HepG2 (cell line): ENCODE measurements at regions not wholly inside any gene's neighbourhood (a gene's known extent, or its start where the extent isn't known, plus 50 kb on each side); places are given as distances from the start of the nearest gene placed in this dataset.

Experiments
- ATAC-seq: fragments of 200-7000 bp; cut with Tn5 transposase; 3 replicates; pipeline ENCODE4 v1.9.1; 2020; ENCODE audit warnings: mild to moderate bottlenecking, moderate library complexity
- BruUV-seq: library from RNA; stranded (reverse); fragments of 400-500 nt; replicated peaks from 2 replicates; lab custom pipeline; 2021; lab: Mats Ljungman, UMichigan
- CTCF ChIA-PET: fragments of 300-600 bp; formaldehyde crosslinking; extraction: SDS; loops from one replicate; lab custom pipeline; 2021; ENCODE audit warnings: low total read pairs, inconsistent platforms, low intra/inter-chr PET ratio; lab: Yijun Ruan, JAX
- POLR2A ChIA-PET: fragments of 350-600 bp; sonication (Branson Sonifier 250); formaldehyde crosslinking; loops from one replicate; lab custom pipeline; 2020; ENCODE audit warnings: antibody characterized with exemption, inconsistent platforms; lab: Yijun Ruan, JAX
- DNase-seq: peaks from one replicate; pipeline ENCODE4 v3.0.0-alpha.2; 2015; ENCODE audit warnings: low spot score
- FAIRE-seq: peaks from 3 replicates; lab custom pipeline; 2011; peaks lifted over from hg19 to GRCh38; lab: Jason Lieb, UNC
- H2AFZ ChIP-seq: one replicate; pipeline ENCODE4 v1.6.1; 2011; ENCODE audit warnings: low read length, inconsistent platforms
- H3K27ac ChIP-seq: fragments of 300-600 bp; 3 replicates; pipeline ENCODE4 v1.8.0; 2011; ENCODE audit warnings: mixed run types, mild to moderate bottlenecking, mixed read lengths, low read length, inconsistent platforms; ENCODE audit not compliant: insufficient read depth; ENCODE audit errors: extremely low read length
- H3K27me3 ChIP-seq, 2 experiments: fragments of 200-600 bp in 1 of 2; 2 replicates in 1 of 2; 3 replicates in 1 of 2; pipeline versions ENCODE4 v1.6.0 to v1.8.0; 2011; ENCODE audit warnings: low read length in 2 of 2, mild to moderate bottlenecking in 2 of 2, moderate library complexity in 2 of 2, inconsistent platforms in 1 of 2; ENCODE audit not compliant: insufficient read depth in 2 of 2, control insufficient read depth in 1 of 2
- H3K36me3 ChIP-seq, 2 experiments: fragments of 200-600 bp in 1 of 2; replicated peaks in 1 of 2; 2 replicates in 1 of 2; 3 replicates in 1 of 2; pipeline versions ENCODE4 v1.5.1 to v1.8.0; 2011; ENCODE audit warnings: low read length in 2 of 2, inconsistent platforms in 1 of 2; ENCODE audit not compliant: insufficient read depth in 2 of 2, control insufficient read depth in 1 of 2
- H3K4me1 ChIP-seq: 2 replicates; pipeline ENCODE4 v1.5.1; 2012; ENCODE audit warnings: low read length, inconsistent platforms; ENCODE audit not compliant: insufficient read depth
- H3K4me2 ChIP-seq: 2 replicates; pipeline ENCODE4 v1.6.0; 2011; ENCODE audit warnings: low read depth, low read length, inconsistent platforms
- H3K4me3 ChIP-seq, 3 experiments: fragments of 200-600 bp in 1 of 3; sonication (generic), shearing (Covaris generic) in 1 of 3; replicated peaks in 1 of 3; 2 replicates each; pipeline ENCODE4 v1.5.1; 2011 to 2016; ENCODE audit warnings: low read length in 3 of 3, inconsistent platforms in 2 of 3, low read depth in 2 of 3, mild to moderate bottlenecking in 2 of 3, control low read depth in 1 of 3, mixed read lengths in 1 of 3; ENCODE audit not compliant: insufficient read depth in 1 of 3
- H3K79me2 ChIP-seq: one replicate; pipeline ENCODE4 v1.6.1; 2011; ENCODE audit warnings: low read length, inconsistent platforms; ENCODE audit not compliant: insufficient read depth
- H3K9ac ChIP-seq: 2 replicates; pipeline ENCODE4 v1.6.0; 2011; ENCODE audit warnings: mild to moderate bottlenecking, low read depth, low read length, inconsistent platforms; ENCODE audit not compliant: insufficient read depth
- H3K9me3 ChIP-seq: 2 replicates; pipeline ENCODE4 v1.5.1; 2012; ENCODE audit warnings: mild to moderate bottlenecking, low read length
- H4K20me1 ChIP-seq: 2 replicates; pipeline ENCODE4 v1.6.0; 2011; ENCODE audit warnings: inconsistent platforms, mild to moderate bottlenecking, low read length, moderate library complexity; ENCODE audit not compliant: insufficient read depth
- HOXA9 ChIP-seq: sonication (generic); formaldehyde crosslinking; IDR thresholded peaks from 2 replicates; pipeline ENCODE4 v1.8.1; 2022; ENCODE audit warnings: missing genetic modification reagents, mild to moderate bottlenecking, moderate library complexity, borderline replicate concordance
- MED8 ChIP-seq: sonication (generic); formaldehyde crosslinking; IDR thresholded peaks from 2 replicates; pipeline ENCODE4 v1.8.1; 2023; ENCODE audit warnings: mild to moderate bottlenecking, missing genetic modification reagents; ENCODE audit not compliant: insufficient replicate concordance
- MNT ChIP-seq: fragments of 450-650 bp; IDR thresholded peaks from 2 replicates; pipeline ENCODE4 v1.6.1; 2016
- PAWR ChIP-seq: sonication (generic); formaldehyde crosslinking; IDR thresholded peaks from 2 replicates; pipeline ENCODE4 v1.4.0; 2020; ENCODE audit warnings: missing genetic modification reagents, mild to moderate bottlenecking, borderline replicate concordance
- SMAD9 ChIP-seq: sonication (generic); formaldehyde crosslinking; IDR thresholded peaks from 2 replicates; pipeline ENCODE4 v1.5.1; 2020; ENCODE audit warnings: mild to moderate bottlenecking, missing genetic modification reagents
- SMYD3 ChIP-seq: sonication (generic); formaldehyde crosslinking; IDR thresholded peaks from 2 replicates; pipeline ENCODE4 v1.8.1; 2023; ENCODE audit warnings: mild to moderate bottlenecking, missing genetic modification reagents
- SNRNP70 ChIP-seq: fragments of 200-400 bp; formaldehyde crosslinking; IDR thresholded peaks from 2 replicates; pipeline ENCODE4 v1.6.1; 2017; ENCODE audit warnings: mild to moderate bottlenecking, low read depth, low read length, moderate library complexity
- ZBTB2 ChIP-seq: sonication (generic); formaldehyde crosslinking; IDR thresholded peaks from 2 replicates; pipeline ENCODE4 v1.8.0; 2022; ENCODE audit warnings: low read depth, missing genetic modification reagents
- ZNF10 ChIP-seq: sonication (generic); formaldehyde crosslinking; IDR thresholded peaks from 2 replicates; pipeline ENCODE4 v1.4.0; 2020; ENCODE audit warnings: mild to moderate bottlenecking, low read depth, missing genetic modification reagents, borderline replicate concordance
- ZNF674 ChIP-seq: sonication (generic); formaldehyde crosslinking; IDR thresholded peaks from 2 replicates; pipeline ENCODE4 v1.5.0; 2020; ENCODE audit warnings: low read depth, mild to moderate bottlenecking, missing genetic modification reagents
- ZNF761 ChIP-seq: sonication (generic); formaldehyde crosslinking; conservative IDR thresholded peaks from 2 replicates; pipeline ENCODE4 v1.4.0; 2020; ENCODE audit warnings: mild to moderate bottlenecking, missing genetic modification reagents
- ZNF83 ChIP-seq: sonication (generic); formaldehyde crosslinking; IDR thresholded peaks from 2 replicates; pipeline ENCODE4 v1.4.0; 2020; ENCODE audit warnings: missing genetic modification reagents, mild to moderate bottlenecking, borderline replicate concordance
- in situ Hi-C: cut with HindIII; loops from 2 replicates; pipeline ENCODE4 v1.10.0; 2017; ENCODE audit warnings: low pct_unique_long_range_greater_than_20kb; ENCODE audit not compliant: extremely low pct_ligation_motif_present
- intact Hi-C: fragments of 100-400 bp; cut with micrococcal nuclease; formaldehyde crosslinking; loops from one replicate; pipeline ENCODE4 v1.10.0; 2022; ENCODE audit not compliant: unreplicated experiment

DNA sequence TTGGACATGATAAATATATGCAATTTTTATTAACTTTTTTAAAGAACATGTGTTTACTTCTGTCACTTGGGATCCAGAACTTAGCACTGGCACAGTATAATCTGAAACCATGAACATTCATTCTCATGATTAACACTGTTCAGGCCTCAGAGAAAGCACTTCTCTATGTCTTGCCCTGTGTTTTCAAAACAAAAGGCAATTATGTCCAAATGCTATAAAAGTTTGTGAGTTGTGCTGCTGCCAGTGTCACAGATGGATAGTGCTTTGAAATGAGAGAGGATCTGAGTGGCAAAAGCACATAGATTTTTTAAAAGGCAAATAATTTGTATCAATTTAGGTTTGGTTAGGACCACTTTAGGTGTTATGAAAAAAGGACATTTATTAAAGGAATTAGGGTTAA lies 470.5 kb upstream of the FAM98A start:
- Histone ChIP-seq H3K27ac (no peak overlapping the region), H3K4me2 (no peak overlapping the region), H3K4me3 (no peak overlapping the region), H2AFZ (no peak overlapping the region), H3K79me2 (no peaks in the 10 kb centered on the region), H4K20me1 (no peaks in the 10 kb centered on the region), H3K36me3 (no peaks in the 10 kb centered on the region)
- no TSS peak for BruUV-seq
- DNase-seq, result no peak
- in situ Hi-C loops, result no loop called here
- ChIA-PET POLR2A (no interaction called here), CTCF (no interaction called here)
- TF ChIP-seq SMYD3 (CRISPR knock-in tag) (no peak), ZNF674 (CRISPR knock-in tag) (no peak), SNRNP70 (no peak), SMAD9 (CRISPR knock-in tag) (no peak), MED8 (CRISPR knock-in tag) (no peak), ZNF761 (CRISPR knock-in tag) (no peak), ZNF10 (CRISPR knock-in tag) (no peak), ZBTB2 (CRISPR knock-in tag) (no peak), ZNF83 (CRISPR knock-in tag) (no peak), HOXA9 (no peak), PAWR (no peak), MNT (no peak)
- TF ChIP-seq, all 625 proteins: peak for 0
- H3K9ac ChIP-seq, result no peak overlapping the region
- H3K27me3 ChIP-seq, result no peaks in the 10 kb centered on the region
- intact Hi-C loops, result no loop called here
- ATAC-seq (no peak), FAIRE-seq (no peak)
- peaks cover 15% of the 10 kb centered on the region; the same call in 1 of the 2 replicates for H3K9me3 ChIP-seq
- H3K4me1 ChIP-seq, result no peaks in the 10 kb centered on the region
